ENCODE measurements at regions not wholly inside any gene's neighbourhood (a gene's known extent, or its start where the extent isn't known, plus 50 kb on each side); places are given as distances from the start of the nearest gene placed in this dataset.
"Not testable (repeated sequence)": the region's sequence is repeated elsewhere in the genome, so short reads cannot be mapped to it uniquely, and the experiment has no call there.

DNA sequence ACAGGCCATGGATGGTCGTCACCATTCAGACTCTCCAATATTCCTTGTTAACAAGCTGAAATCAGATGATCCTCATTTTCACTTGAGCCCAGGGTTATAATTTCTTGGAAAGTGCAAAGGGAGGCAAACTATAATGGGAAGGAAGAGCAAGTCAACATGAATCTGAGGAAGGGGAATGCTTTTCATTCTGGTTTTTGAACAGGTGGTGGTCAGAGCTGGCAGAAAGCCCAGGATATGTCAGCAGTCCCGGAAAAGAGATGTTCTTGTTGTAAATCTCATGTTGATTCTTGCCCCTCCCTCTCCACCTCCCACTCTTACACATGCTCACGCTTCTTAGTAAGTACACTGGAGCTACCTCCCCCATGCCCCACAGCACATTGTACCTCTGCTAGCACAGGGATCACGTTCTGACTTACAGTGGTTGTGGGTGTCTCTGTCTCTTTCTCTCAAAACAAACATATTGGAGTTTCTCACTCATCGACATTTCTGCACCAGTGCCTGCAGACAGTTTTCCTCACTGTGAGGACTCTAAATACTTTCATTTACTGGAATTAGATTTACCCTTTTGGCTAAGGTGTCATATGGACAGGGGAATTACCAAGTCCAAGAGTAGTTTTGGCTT lies 77.6 kb downstream of the XCL2 start:
- DNase-seq, result peak in 5 of 42 donors; percentile 2 to 46 (median 9)
- intact Hi-C loops (cut with DNase I), result no loop called here

GRCh38 chr1:168461108-168461507 lies 82.7 kb downstream of the XCL2 start:
- DNase-seq; intact Hi-C loops (cut with DNase I): not testable (repeated sequence)

DNA sequence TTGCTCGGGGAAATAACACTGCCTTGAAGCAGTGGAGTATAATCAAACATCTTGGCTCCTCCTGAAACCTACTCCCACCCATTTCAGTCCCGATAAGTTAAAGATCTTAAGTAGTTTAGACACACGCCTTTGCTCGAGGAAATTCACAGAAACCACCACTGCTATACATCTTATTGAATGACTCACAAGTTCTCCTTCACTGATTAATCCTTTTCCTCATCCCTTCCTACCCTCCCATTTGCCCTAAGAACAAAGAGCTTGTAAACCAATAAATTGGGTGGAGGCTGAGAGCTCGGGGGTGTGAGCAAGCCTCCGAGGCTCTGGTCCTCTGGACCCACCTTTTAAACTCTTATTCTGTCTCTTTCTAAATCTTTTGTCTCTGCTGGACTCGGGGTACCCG lies 86.5 kb downstream of the XCL2 start:
- intact Hi-C loops (cut with DNase I); DNase-seq: not testable (repeated sequence)

DNA sequence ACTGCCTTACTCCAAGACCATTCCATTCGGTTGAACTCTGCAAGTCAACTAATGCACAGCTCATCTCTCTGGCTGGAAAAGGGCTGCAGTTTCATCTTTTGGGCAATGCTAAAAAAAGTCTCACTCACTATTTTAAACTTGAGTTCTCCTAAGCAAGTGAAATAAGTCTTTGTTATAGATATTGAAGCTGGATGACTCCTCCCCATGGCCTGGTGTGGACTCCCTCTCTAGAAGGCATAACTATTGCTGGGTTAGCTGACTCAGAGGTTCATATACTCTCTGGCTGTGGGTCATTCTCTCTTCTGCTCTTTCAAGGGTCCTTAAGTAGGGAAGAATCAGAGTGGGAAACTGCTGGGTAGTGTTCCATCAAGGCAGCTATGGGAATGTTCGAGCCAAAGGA lies 88.0 kb downstream of the XCL2 start:
- intact Hi-C loops (cut with DNase I), result no loop called here

GRCh38 chr1:168454211-168454815 lies 89.5 kb downstream of the XCL2 start:
- intact Hi-C loops (cut with DNase I), result no loop called here
- no peak for DNase-seq

More for the DNA sequence above, 88.0 kb downstream of the XCL2 start:
- no peak for DNase-seq

- intact Hi-C loops (cut with DNase I), result no loop called here
- DNase-seq, result no peak
Measured at GRCh38 chr1:168453056-168453455, 90.7 kb downstream of the XCL2 start.

DNA sequence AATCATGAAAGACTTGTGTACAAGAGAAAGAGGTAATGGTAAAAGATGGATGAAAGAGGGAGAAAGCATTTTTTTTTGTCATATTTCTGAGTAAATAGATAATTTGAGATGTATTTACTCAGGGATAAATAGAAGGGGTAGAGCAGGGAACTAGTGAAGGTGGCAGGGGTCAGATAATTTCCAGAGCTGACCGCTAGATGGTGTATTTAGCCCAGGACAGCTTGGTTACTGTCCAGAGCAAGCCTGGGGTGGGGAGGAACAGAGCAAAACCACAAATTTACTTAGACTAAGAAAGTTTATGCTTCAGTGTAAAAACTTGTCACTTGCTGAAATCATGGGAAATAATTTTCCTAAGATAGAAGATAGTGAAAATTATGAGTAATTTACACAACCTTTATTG lies 91.5 kb downstream of the XCL2 start:
- intact Hi-C loops (cut with DNase I), result no loop called here
- no peak for DNase-seq

DNA sequence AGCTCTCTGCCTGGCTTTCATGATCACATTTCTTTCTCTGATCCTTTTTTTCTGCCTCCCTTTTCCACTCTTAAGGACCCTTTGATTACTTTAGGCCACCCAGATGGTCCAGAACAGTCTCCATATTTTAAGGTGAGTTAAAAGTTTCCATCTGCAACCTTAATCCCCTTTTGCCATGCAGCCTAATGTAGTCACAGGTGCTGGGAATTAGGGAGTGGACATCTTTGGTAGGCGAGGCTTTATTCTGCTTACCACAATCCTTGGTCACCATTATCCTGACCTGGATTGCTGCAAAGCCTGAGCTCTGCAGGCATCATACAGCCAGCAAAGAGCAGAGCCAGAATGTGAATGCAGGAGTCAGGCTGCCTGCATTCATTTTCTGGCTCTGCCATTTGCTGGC lies 95.9 kb downstream of the XCL2 start:
- no peak for DNase-seq
- intact Hi-C loops (cut with DNase I), result loop anchor here (10.0 kb wide), 1 partner anchor 127 kb away; the partner anchor contains the start of gene XCL1

GRCh38 chr1:168446081-168446480 lies 97.7 kb downstream of the XCL2 start:
- intact Hi-C loops (cut with DNase I), result loop anchor here (10.0 kb wide), 1 partner anchor 129 kb away; the partner anchor contains the start of gene XCL1

DNA sequence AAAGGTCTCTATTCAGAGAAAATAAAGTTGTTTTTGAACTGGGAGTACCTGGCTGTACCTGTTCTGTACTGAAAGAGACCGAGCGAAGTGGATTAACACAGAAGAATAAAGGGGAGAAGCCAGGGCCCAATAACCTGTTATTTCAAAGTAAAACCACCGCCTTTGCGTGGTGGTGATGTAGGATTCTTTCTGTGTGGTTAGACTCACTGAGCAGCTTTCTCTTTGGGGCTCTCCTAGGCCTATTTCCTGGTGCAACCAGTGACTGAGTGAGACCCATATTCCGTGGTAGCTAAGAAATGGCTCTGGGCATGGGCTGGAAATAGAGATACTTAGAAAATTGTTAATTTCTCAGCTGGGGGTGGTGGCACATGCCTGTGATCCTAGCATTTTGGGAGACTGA lies 99.9 kb downstream of the XCL2 start:
- no peak for DNase-seq
- intact Hi-C loops (cut with DNase I), result loop anchor here (10.0 kb wide), 1 partner anchor 131 kb away; the partner anchor contains the start of gene XCL1

More at GRCh38 chr1:168446081-168446480, 97.7 kb downstream of the XCL2 start:
- DNase-seq, result no peak

GRCh38 chr1:168443356-168443755 lies 100.4 kb downstream of the XCL2 start:
- intact Hi-C loops (cut with DNase I), result loop anchor here (10.0 kb wide), 1 partner anchor 131 kb away; the partner anchor contains the start of gene XCL1
- no peak for DNase-seq

GRCh38 chr1:168442931-168443330 lies 100.9 kb downstream of the XCL2 start:
- intact Hi-C loops (cut with DNase I), result loop anchor here (10.0 kb wide), 1 partner anchor 132 kb away; the partner anchor contains the start of gene XCL1
- DNase-seq, result no peak

GRCh38 chr1:168441745-168442144 lies 102.1 kb downstream of the XCL2 start:
- intact Hi-C loops (cut with DNase I), result loop anchor here (10.0 kb wide), 1 partner anchor 133 kb away; the partner anchor contains the start of gene XCL1

DNA sequence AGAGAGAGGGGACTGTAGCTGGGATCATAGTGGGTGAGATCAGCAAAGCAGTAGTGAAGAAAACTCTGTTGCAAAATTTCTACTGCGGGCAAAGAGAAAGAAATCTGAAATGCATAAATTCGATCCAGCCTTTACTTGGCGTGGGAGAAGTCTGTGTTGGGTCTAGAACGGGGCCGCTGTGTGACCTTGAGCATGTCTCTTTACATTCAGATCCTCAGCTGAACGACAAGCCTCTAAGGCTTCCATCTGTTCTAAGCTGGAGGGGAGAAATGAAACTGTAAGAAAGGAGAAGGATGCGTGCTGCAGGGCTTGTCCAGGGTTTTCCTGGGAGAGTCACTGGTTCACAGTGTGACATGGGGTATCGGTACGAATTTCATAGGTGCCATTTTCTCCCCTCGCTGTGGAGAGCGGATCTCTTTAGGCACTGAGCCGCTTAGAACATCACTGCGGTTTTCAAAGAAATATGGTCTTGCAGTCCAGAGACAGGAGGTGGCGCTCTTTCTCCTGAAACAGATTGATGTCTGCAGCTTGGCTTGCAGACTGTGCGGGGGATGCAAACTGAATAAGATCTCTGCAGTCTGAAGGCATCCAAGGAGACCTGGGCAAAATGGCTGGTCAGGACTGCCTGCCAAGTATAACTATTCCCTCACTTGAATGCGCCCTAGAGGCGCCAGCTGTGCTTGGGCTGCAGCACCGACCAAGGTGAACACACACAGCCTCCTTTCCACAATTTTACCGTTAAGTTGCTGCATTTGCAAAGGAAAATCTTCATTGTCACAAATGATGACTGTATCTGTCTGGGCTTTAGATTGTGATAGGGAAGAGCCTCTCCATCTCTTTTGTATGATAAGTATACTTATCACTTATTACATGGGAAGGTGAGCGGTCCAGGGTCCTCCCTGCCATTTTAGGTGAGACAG lies 104.1 kb downstream of the XCL2 start:
- intact Hi-C loops (cut with DNase I), result loop anchor here (10.0 kb wide), 1 partner anchor 135 kb away; the partner anchor contains the start of gene XCL1
- peak; percentile 39 to 93 (median 79) for DNase-seq

More at GRCh38 chr1:168441745-168442144, 102.1 kb downstream of the XCL2 start:
- no peak for DNase-seq

- no peak for DNase-seq
- intact Hi-C loops (cut with DNase I), result no loop called here
Measured at GRCh38 chr1:168438626-168439025, 105.2 kb downstream of the XCL2 start.

DNA sequence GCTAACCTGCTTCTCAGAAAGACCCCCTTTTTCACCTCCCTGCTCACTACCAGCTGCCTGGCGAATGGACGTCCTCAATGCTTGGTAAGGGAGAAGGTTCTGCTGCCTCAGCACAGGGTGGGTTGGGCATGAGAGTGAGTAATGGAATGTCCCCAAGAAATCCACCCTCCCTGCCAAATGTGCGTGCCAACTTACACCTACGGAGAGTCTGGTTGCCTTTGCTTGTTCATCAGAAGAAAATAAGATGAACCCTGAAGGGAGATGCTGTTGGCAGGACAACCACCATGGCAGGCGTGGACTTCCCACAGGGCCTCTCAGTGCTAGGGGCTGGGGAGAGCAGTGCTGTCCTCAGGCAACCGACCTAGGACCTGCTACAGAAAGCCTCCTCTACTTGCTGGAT lies 106.0 kb downstream of the XCL2 start:
- no peak for DNase-seq

GRCh38 chr1:168435439-168435838 lies 108.4 kb downstream of the XCL2 start:
- DNase-seq, result no peak
- intact Hi-C loops (cut with DNase I), result no loop called here

More for the DNA sequence above, 106.0 kb downstream of the XCL2 start:
- intact Hi-C loops (cut with DNase I), result no loop called here

- peak in 6 of 42 donors; percentile 11 to 58 (median 22) for DNase-seq
- intact Hi-C loops (cut with DNase I), result no loop called here
Measured at GRCh38 chr1:168433238-168433637, 110.6 kb downstream of the XCL2 start.

- DNase-seq, result peak in 41 of 42 donors; percentile 6 to 86 (median 54)
- intact Hi-C loops (cut with DNase I), result no loop called here
Measured at GRCh38 chr1:168431882-168432281, 111.9 kb downstream of the XCL2 start.
